Uterus (tissue), 2 donors: ENCODE measurements at regions not wholly inside any gene's neighbourhood (a gene's known extent, or its start where the extent isn't known, plus 50 kb on each side); places are given as distances from the start of the nearest gene placed in this dataset.

Experiments
- POLR2A ChIP-seq, 2 donors: fragments of 450-650 bp; IDR thresholded peaks; one replicate each; pipeline ENCODE4 v1.6.1; 2016; ENCODE audit warnings: antibody characterized with exemption in 2 of 2, mild to moderate bottlenecking in 1 of 2, moderate library complexity in 1 of 2
- TF ChIP-seq, protein P1 (sequence below), 4 experiments: fragments of 200-600 bp in 2 of 4; fragments of 450-650 bp in 2 of 4; sonication (generic) in 2 of 4; IDR thresholded peaks; one replicate each; pipeline ENCODE4 v1.5.1; 2016 to 2019; ENCODE audit warnings: antibody characterized with exemption in 4 of 4, mild to moderate bottlenecking in 2 of 4, moderate library complexity in 1 of 4

DNA sequence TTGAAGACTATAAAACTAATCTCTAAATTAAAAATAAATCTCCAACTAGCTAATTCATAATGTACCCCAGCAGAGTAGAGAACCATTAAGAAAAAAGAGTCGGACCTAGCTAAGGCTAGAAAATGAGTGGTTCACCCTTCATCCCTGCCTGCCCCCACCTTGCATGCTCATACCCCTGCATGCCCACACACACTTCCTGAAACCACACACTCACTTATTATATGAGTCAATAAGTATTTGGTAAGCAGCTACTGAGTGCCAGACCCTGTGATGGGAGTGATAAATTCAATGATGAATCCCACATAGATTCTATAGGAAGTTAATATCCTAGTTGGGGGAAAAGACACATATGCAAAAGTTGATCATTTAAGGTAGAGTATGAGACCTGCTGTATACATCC, 152.9 kb upstream of the INHBA start:
- TF ChIP-seq, protein P1, sequence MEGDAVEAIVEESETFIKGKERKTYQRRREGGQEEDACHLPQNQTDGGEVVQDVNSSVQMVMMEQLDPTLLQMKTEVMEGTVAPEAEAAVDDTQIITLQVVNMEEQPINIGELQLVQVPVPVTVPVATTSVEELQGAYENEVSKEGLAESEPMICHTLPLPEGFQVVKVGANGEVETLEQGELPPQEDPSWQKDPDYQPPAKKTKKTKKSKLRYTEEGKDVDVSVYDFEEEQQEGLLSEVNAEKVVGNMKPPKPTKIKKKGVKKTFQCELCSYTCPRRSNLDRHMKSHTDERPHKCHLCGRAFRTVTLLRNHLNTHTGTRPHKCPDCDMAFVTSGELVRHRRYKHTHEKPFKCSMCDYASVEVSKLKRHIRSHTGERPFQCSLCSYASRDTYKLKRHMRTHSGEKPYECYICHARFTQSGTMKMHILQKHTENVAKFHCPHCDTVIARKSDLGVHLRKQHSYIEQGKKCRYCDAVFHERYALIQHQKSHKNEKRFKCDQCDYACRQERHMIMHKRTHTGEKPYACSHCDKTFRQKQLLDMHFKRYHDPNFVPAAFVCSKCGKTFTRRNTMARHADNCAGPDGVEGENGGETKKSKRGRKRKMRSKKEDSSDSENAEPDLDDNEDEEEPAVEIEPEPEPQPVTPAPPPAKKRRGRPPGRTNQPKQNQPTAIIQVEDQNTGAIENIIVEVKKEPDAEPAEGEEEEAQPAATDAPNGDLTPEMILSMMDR (IDR thresholded peaks at IDR 0.05) = no peak
- TF ChIP-seq POLR2A (IDR thresholded peaks at IDR 0.05) = no peak
